Fibroblast of lung (primary cell): ENCODE measurements at regions not wholly inside any gene's neighbourhood (a gene's known extent, or its start where the extent isn't known, plus 50 kb on each side); places are given as distances from the start of the nearest gene placed in this dataset.

Source experiments
- CTCF ChIP-seq, 2 donors: IDR thresholded peaks in 1 of 2; conservative IDR thresholded peaks in 1 of 2; 1 replicate in 1 of 2; 2 replicates in 1 of 2; pipeline ENCODE4 v1.5.1; 2011 to 2012; ENCODE audit warnings: low read length in 2 of 2, control low read depth in 1 of 2, inconsistent platforms in 1 of 2, low read depth in 1 of 2, mild to moderate bottlenecking in 1 of 2
- EZH2 ChIP-seq: IDR thresholded peaks from 2 replicates; pipeline ENCODE4 v1.5.1; 2012; ENCODE audit warnings: low read length, control low read depth, mild to moderate bottlenecking; ENCODE audit errors: missing control alignments

GRCh38 chr5:176725521-176726280, 78.4 kb downstream of the TSPAN17 start:
- no peak for TF ChIP-seq CTCF (conservative IDR thresholded peaks at IDR 0.05 in 1 of 2, IDR thresholded peaks at IDR 0.05 in 1 of 2; ENCODE audit: low read depth in 1 of 2, low read length in 2 of 2)
- TF ChIP-seq EZH2: no peak
